Mesenchymal stem cell (in vitro differentiated cells and primary cell): ENCODE measurements at regions not wholly inside any gene's neighbourhood (a gene's known extent, or its start where the extent isn't known, plus 50 kb on each side); places are given as distances from the start of the nearest gene placed in this dataset.

Experiments used
- DNase-seq: peaks from one replicate; pipeline ENCODE4 v3.0.0-alpha.2; 2013
- H2AFZ ChIP-seq: one replicate; pipeline ENCODE4 v1.6.1; 2013; ENCODE audit warnings: low read depth, mild to moderate bottlenecking, control low read depth, inconsistent platforms, low read length, moderate library complexity
- H2AK5ac ChIP-seq: 2 replicates; pipeline ENCODE4 v1.6.1; 2013; ENCODE audit warnings: low read length, moderate library complexity, mild to moderate bottlenecking, inconsistent platforms; ENCODE audit not compliant: severe bottlenecking
- H2BK120ac ChIP-seq: one replicate; pipeline ENCODE4 v1.6.1; 2013; ENCODE audit warnings: low read depth, mild to moderate bottlenecking, inconsistent platforms, low read length, moderate library complexity
- H2BK12ac ChIP-seq, 2 experiments: one replicate each; pipeline ENCODE4 v1.6.1; 2013; ENCODE audit warnings: inconsistent platforms in 2 of 2, low read length in 2 of 2, mild to moderate bottlenecking in 2 of 2, moderate library complexity in 2 of 2, control low read depth in 1 of 2
- H2BK15ac ChIP-seq: one replicate; pipeline ENCODE4 v1.6.1; 2013; ENCODE audit warnings: mild to moderate bottlenecking, low read depth, inconsistent platforms; ENCODE audit not compliant: poor library complexity, severe bottlenecking
- H2BK5ac ChIP-seq: 2 replicates; pipeline ENCODE4 v1.6.1; 2013; ENCODE audit warnings: low read depth, mild to moderate bottlenecking, low read length, control low read depth, inconsistent platforms; ENCODE audit not compliant: poor library complexity, severe bottlenecking
- H3K14ac ChIP-seq, 2 experiments: one replicate each; pipeline ENCODE4 v1.6.1; 2013; ENCODE audit warnings: inconsistent platforms in 2 of 2, low read length in 2 of 2, control low read depth in 1 of 2, mild to moderate bottlenecking in 1 of 2, moderate library complexity in 1 of 2
- H3K18ac ChIP-seq, 2 experiments: one replicate each; pipeline ENCODE4 v1.6.1; 2013; ENCODE audit warnings: inconsistent platforms in 2 of 2, low read length in 2 of 2, control low read depth in 1 of 2, low read depth in 1 of 2, mild to moderate bottlenecking in 1 of 2
- H3K23ac ChIP-seq, 2 experiments: one replicate each; pipeline ENCODE4 v1.6.1; 2013; ENCODE audit warnings: inconsistent platforms in 2 of 2, low read length in 2 of 2, mild to moderate bottlenecking in 2 of 2, moderate library complexity in 2 of 2, control low read depth in 1 of 2
- H3K27ac ChIP-seq: 2 replicates; pipeline ENCODE4 v1.5.1; 2013; ENCODE audit warnings: mild to moderate bottlenecking, moderate library complexity, low read length, control low read depth, inconsistent platforms; ENCODE audit not compliant: poor library complexity, severe bottlenecking
- H3K27me3 ChIP-seq, 2 experiments: 2 replicates each; pipeline versions ENCODE4 v1.6.1 to v1.7.0; 2013; ENCODE audit warnings: low read length in 2 of 2, mild to moderate bottlenecking in 2 of 2, moderate library complexity in 2 of 2, control low read depth in 1 of 2, inconsistent platforms in 1 of 2; ENCODE audit not compliant: control insufficient read depth in 1 of 2, insufficient read depth in 1 of 2
- H3K36me3 ChIP-seq, 2 experiments: 2 replicates each; pipeline versions ENCODE4 v1.6.1 to v1.7.0; 2013; ENCODE audit warnings: low read length in 2 of 2, control low read depth in 1 of 2, inconsistent platforms in 1 of 2, low read depth in 1 of 2, mild to moderate bottlenecking in 1 of 2; ENCODE audit not compliant: insufficient read depth in 2 of 2, control insufficient read depth in 1 of 2
- H3K4ac ChIP-seq, 2 experiments: one replicate each; pipeline ENCODE4 v1.6.1; 2013; ENCODE audit warnings: inconsistent platforms in 2 of 2, low read length in 2 of 2, mild to moderate bottlenecking in 2 of 2, moderate library complexity in 2 of 2, control low read depth in 1 of 2, low read depth in 1 of 2
- H3K4me1 ChIP-seq: 2 replicates; pipeline ENCODE4 v1.6.1; 2013; ENCODE audit warnings: low read depth, low read length, control low read depth; ENCODE audit not compliant: control insufficient read depth, insufficient read depth
- H3K4me2 ChIP-seq: 2 replicates; pipeline ENCODE4 v1.6.1; 2013; ENCODE audit warnings: low read length, mild to moderate bottlenecking, inconsistent platforms; ENCODE audit not compliant: poor library complexity, severe bottlenecking
- H3K4me3 ChIP-seq, 2 experiments: 2 replicates each; pipeline versions ENCODE4 v1.5.1 to v1.7.0; 2013; ENCODE audit warnings: low read length in 2 of 2, mild to moderate bottlenecking in 2 of 2, control low read depth in 1 of 2, low read depth in 1 of 2; ENCODE audit not compliant: insufficient read depth in 1 of 2
- H3K79me1 ChIP-seq: replicated peaks from 2 replicates; pipeline ENCODE4 v1.6.1; 2013; ENCODE audit warnings: mild to moderate bottlenecking, control low read depth, low read length, inconsistent platforms; ENCODE audit not compliant: poor library complexity, severe bottlenecking
- H3K9ac ChIP-seq: 2 replicates; pipeline ENCODE4 v1.7.0; 2013; ENCODE audit warnings: mild to moderate bottlenecking, low read length, moderate library complexity
- H3K9me3 ChIP-seq: 2 replicates; pipeline ENCODE4 v1.7.0; 2013; ENCODE audit warnings: mild to moderate bottlenecking, low read length; ENCODE audit not compliant: control insufficient read depth
- H4K8ac ChIP-seq: one replicate; pipeline ENCODE4 v1.6.1; 2013; ENCODE audit warnings: inconsistent platforms, mild to moderate bottlenecking, low read length, moderate library complexity
- H4K91ac ChIP-seq: one replicate; pipeline ENCODE4 v1.6.1; 2013; ENCODE audit warnings: mild to moderate bottlenecking, low read length, inconsistent platforms
- whole genome bisulfite sequencing: methylation state at CpG from one replicate; pipeline ENCODE4 v1.1.7; 2013; ENCODE audit warnings: mixed read lengths; 5-methylcytosine and 5-hydroxymethylcytosine counted together

- H2AFZ ChIP-seq = no peak overlapping the region
- 93% methylated on average over 4 of the region's 4 CpGs for WGBS
- no peak overlapping the region for H3K4me2 ChIP-seq
- no peak overlapping the region for H3K18ac ChIP-seq
- no peak overlapping the region for H3K4me3 ChIP-seq
- H2AK5ac ChIP-seq = no peak overlapping the region
- H3K27me3 ChIP-seq = no peaks in the 10 kb centered on the region
- DNase-seq = no peak
- H3K79me1 ChIP-seq = no peaks in the 10 kb centered on the region
- H3K23ac ChIP-seq = no peak overlapping the region
- H3K9ac ChIP-seq = no peak overlapping the region
- H2BK5ac ChIP-seq = no peak overlapping the region
- H2BK120ac ChIP-seq = no peak overlapping the region
- H3K4me1 ChIP-seq = no peaks in the 10 kb centered on the region
- H3K14ac ChIP-seq = no peak overlapping the region
- H2BK15ac ChIP-seq = no peak overlapping the region
- H3K9me3 ChIP-seq = no peaks in the 10 kb centered on the region
- H4K8ac ChIP-seq = no peak overlapping the region
- H4K91ac ChIP-seq = no peak overlapping the region
- H3K27ac ChIP-seq = no peak overlapping the region
- H3K36me3 ChIP-seq = no peaks in the 10 kb centered on the region
- H2BK12ac ChIP-seq = no peak overlapping the region
- H3K4ac ChIP-seq = no peak overlapping the region
Observed at GRCh38 chr4:127416115-127416514, 216.6 kb upstream of the INTU start.

- WGBS = 17% methylated on average over 1 of the region's 3 CpGs
- H3K36me3 ChIP-seq = no peaks in the 10 kb centered on the region
- H3K9ac ChIP-seq = no peak overlapping the region
- no peak overlapping the region for H2BK15ac ChIP-seq
- no peaks in the 10 kb centered on the region for H3K79me1 ChIP-seq
- H3K18ac ChIP-seq = no peak overlapping the region
- no peak overlapping the region for H3K23ac ChIP-seq
- no peak overlapping the region for H3K27ac ChIP-seq
- no peak overlapping the region for H2AK5ac ChIP-seq
- no peak for DNase-seq
- H4K91ac ChIP-seq = no peak overlapping the region
- no peaks in the 10 kb centered on the region for H3K9me3 ChIP-seq
- no peak overlapping the region for H3K4me2 ChIP-seq
- H3K4me3 ChIP-seq = no peak overlapping the region
- no peaks in the 10 kb centered on the region for H3K27me3 ChIP-seq
- no peak overlapping the region for H3K4ac ChIP-seq
- no peak overlapping the region for H2BK12ac ChIP-seq
- no peak overlapping the region for H2BK5ac ChIP-seq
- no peak overlapping the region for H3K14ac ChIP-seq
- H3K4me1 ChIP-seq = no peaks in the 10 kb centered on the region
- no peak overlapping the region for H2AFZ ChIP-seq
- H2BK120ac ChIP-seq = no peak overlapping the region
- no peak overlapping the region for H4K8ac ChIP-seq
Observed at GRCh38 chr4:127417885-127418535, 214.7 kb upstream of the INTU start.

GRCh38 chr4:127419431-127419830, 213.3 kb upstream of the INTU start:
- no peak overlapping the region for H2AK5ac ChIP-seq
- H2BK12ac ChIP-seq = no peak overlapping the region
- no peak overlapping the region for H3K14ac ChIP-seq
- H2BK5ac ChIP-seq = no peak overlapping the region
- no peak overlapping the region for H4K8ac ChIP-seq
- H3K27ac ChIP-seq = no peak overlapping the region
- no peak overlapping the region for H2AFZ ChIP-seq
- H3K4me1 ChIP-seq = no peaks in the 10 kb centered on the region
- no peak overlapping the region for H2BK15ac ChIP-seq
- no peaks in the 10 kb centered on the region for H3K9me3 ChIP-seq
- no peak overlapping the region for H3K9ac ChIP-seq
- H3K4ac ChIP-seq = no peak overlapping the region
- no peak overlapping the region for H3K23ac ChIP-seq
- no CpG with 5 or more reads among the region's 1 CpG for WGBS
- H3K27me3 ChIP-seq = no peaks in the 10 kb centered on the region
- H3K4me2 ChIP-seq = no peak overlapping the region
- H3K18ac ChIP-seq = no peak overlapping the region
- no peaks in the 10 kb centered on the region for H3K79me1 ChIP-seq
- DNase-seq = no peak
- no peak overlapping the region for H2BK120ac ChIP-seq
- no peak overlapping the region for H4K91ac ChIP-seq
- no peaks in the 10 kb centered on the region for H3K36me3 ChIP-seq
- H3K4me3 ChIP-seq = no peak overlapping the region

- H3K79me1 ChIP-seq = no peaks in the 10 kb centered on the region
- H3K18ac ChIP-seq = no peak overlapping the region
- no peak overlapping the region for H3K9ac ChIP-seq
- H2BK12ac ChIP-seq = no peak overlapping the region
- H3K23ac ChIP-seq = no peak overlapping the region
- H2BK5ac ChIP-seq = no peak overlapping the region
- H3K4me1 ChIP-seq = no peaks in the 10 kb centered on the region
- H3K4ac ChIP-seq = no peak overlapping the region
- no peak overlapping the region for H3K27ac ChIP-seq
- no peak overlapping the region for H2AFZ ChIP-seq
- H3K9me3 ChIP-seq = no peaks in the 10 kb centered on the region
- no peak overlapping the region for H2AK5ac ChIP-seq
- no peak overlapping the region for H4K91ac ChIP-seq
- no peaks in the 10 kb centered on the region for H3K36me3 ChIP-seq
- H2BK120ac ChIP-seq = no peak overlapping the region
- H3K4me2 ChIP-seq = no peak overlapping the region
- no peak overlapping the region for H4K8ac ChIP-seq
- H3K14ac ChIP-seq = no peak overlapping the region
- no peaks in the 10 kb centered on the region for H3K27me3 ChIP-seq
- H2BK15ac ChIP-seq = no peak overlapping the region
- no peak overlapping the region for H3K4me3 ChIP-seq
- DNase-seq = no peak
Observed at GRCh38 chr4:127421437-127421836, 211.3 kb upstream of the INTU start.
